Mucosa of descending colon (tissue), 3 donors: ENCODE measurements at regions not wholly inside any gene's neighbourhood (a gene's known extent, or its start where the extent isn't known, plus 50 kb on each side); places are given as distances from the start of the nearest gene placed in this dataset.
"Not testable (repeated sequence)": the region's sequence is repeated elsewhere in the genome, so short reads cannot be mapped to it uniquely, and the experiment has no call there.

ENCODE experiments used
- ATAC-seq: fragments of 200-7000 bp; cut with Tn5 transposase; one replicate; pipeline ENCODE4 v1.9.1; 2020; ENCODE audit warnings: mild to moderate bottlenecking, moderate library complexity
- DNase-seq, 3 donors: peaks; one replicate each; pipeline ENCODE4 v3.0.0-alpha.2; 2020
- H3K36me3 ChIP-seq: fragments of 200-600 bp; one replicate; pipeline ENCODE4 v1.8.0; 2021; ENCODE audit warnings: low read depth, mild to moderate bottlenecking
- H3K4me1 ChIP-seq: fragments of 200-600 bp; one replicate; pipeline ENCODE4 v1.8.0; 2021; ENCODE audit warnings: low read depth, mild to moderate bottlenecking
- H3K4me3 ChIP-seq: fragments of 200-600 bp; one replicate; pipeline ENCODE4 v1.8.0; 2021; ENCODE audit warnings: mild to moderate bottlenecking
- H3K9me3 ChIP-seq: fragments of 200-600 bp; one replicate; pipeline ENCODE4 v1.8.0; 2021; ENCODE audit warnings: mild to moderate bottlenecking
- intact Hi-C, 2 donors: fragments of 100-400 bp; cut with DNase I in 1 of 2; cut with micrococcal nuclease in 1 of 2; formaldehyde crosslinking; loops; one replicate each; pipeline versions ENCODE4 v1.11.0 to v1.11.1; 2022; cut with DNase I, micrococcal nuclease
- TF ChIP-seq, protein P1 (sequence below): fragments of 200-600 bp; IDR thresholded peaks from one replicate; pipeline ENCODE4 v1.8.0; 2022; ENCODE audit warnings: antibody characterized with exemption, mild to moderate bottlenecking
- donor health status: DM: no; HTN: no; CAD: no; lungs with moderate emphysema.
- donor health status: DM: no; HTN: no; CAD: no.
- donor health status: DM: no; HTN: yes; CAD: no.

- no peak overlapping the region for H3K4me3 ChIP-seq
- ATAC-seq (peak; percentile 14), DNase-seq (no peak)
- H3K9me3 ChIP-seq = no peaks in the 10 kb centered on the region
- H3K4me1 ChIP-seq = no peaks in the 10 kb centered on the region
- TF ChIP-seq, protein P1, sequence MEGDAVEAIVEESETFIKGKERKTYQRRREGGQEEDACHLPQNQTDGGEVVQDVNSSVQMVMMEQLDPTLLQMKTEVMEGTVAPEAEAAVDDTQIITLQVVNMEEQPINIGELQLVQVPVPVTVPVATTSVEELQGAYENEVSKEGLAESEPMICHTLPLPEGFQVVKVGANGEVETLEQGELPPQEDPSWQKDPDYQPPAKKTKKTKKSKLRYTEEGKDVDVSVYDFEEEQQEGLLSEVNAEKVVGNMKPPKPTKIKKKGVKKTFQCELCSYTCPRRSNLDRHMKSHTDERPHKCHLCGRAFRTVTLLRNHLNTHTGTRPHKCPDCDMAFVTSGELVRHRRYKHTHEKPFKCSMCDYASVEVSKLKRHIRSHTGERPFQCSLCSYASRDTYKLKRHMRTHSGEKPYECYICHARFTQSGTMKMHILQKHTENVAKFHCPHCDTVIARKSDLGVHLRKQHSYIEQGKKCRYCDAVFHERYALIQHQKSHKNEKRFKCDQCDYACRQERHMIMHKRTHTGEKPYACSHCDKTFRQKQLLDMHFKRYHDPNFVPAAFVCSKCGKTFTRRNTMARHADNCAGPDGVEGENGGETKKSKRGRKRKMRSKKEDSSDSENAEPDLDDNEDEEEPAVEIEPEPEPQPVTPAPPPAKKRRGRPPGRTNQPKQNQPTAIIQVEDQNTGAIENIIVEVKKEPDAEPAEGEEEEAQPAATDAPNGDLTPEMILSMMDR = no peak
- intact Hi-C loops = no loop called here
- H3K36me3 ChIP-seq = no peaks in the 10 kb centered on the region
Observed at GRCh38 chr15:91356083-91356482, 256.0 kb downstream of the SV2B start.

- H3K4me1 ChIP-seq = no peaks in the 10 kb centered on the region
- ATAC-seq = no peak
- TF ChIP-seq, protein P1 = no peak
- no peak for DNase-seq
- intact Hi-C loops = no loop called here
- H3K9me3 ChIP-seq = no peaks in the 10 kb centered on the region
- no peak overlapping the region for H3K4me3 ChIP-seq
- no peaks in the 10 kb centered on the region for H3K36me3 ChIP-seq
Observed at GRCh38 chr15:91357011-91357410, 257.0 kb downstream of the SV2B start.

DNA sequence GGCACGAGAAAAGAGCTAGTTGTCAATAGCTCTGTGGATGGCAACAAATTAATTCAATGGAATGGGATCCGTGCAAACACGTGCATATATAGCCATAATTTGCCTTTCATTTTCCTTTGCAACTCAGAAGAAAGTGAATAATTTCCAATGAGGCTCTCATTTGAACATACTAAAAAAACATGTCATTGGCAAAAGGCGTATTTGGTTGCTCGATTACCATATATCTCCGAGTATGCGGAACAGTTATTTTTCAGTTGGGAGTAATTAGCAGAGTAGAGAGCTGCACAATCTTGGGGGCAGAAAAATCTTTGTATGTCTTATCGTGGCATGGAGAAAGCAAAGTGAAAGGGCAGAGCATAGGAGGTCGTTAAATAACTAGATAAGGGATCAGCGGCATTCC is 257.4 kb downstream of the SV2B start:
- no peak for DNase-seq
- Histone ChIP-seq H3K9me3 (no peaks in the 10 kb centered on the region), H3K36me3 (no peaks in the 10 kb centered on the region), H3K4me3 (no peak overlapping the region), H3K4me1 (no peaks in the 10 kb centered on the region)
- intact Hi-C loops = no loop called here
- TF ChIP-seq, protein P1 = no peak
- ATAC-seq = no peak

- DNase-seq (no peak), ATAC-seq (no peak)
- intact Hi-C loops = no loop called here
- TF ChIP-seq, protein P1 = no peak
- H3K9me3 ChIP-seq = no peaks in the 10 kb centered on the region
- H3K36me3 ChIP-seq = no peaks in the 10 kb centered on the region
- H3K4me1 ChIP-seq = no peaks in the 10 kb centered on the region
- no peak overlapping the region for H3K4me3 ChIP-seq
Observed at GRCh38 chr15:91358405-91358804, 258.3 kb downstream of the SV2B start.

- ATAC-seq, H3K9me3 ChIP-seq, intact Hi-C loops, H3K4me3 ChIP-seq, DNase-seq, H3K4me1 ChIP-seq, H3K36me3 ChIP-seq: not testable (repeated sequence)
Observed at GRCh38 chr15:91361696-91362095, 261.6 kb downstream of the SV2B start.

DNA sequence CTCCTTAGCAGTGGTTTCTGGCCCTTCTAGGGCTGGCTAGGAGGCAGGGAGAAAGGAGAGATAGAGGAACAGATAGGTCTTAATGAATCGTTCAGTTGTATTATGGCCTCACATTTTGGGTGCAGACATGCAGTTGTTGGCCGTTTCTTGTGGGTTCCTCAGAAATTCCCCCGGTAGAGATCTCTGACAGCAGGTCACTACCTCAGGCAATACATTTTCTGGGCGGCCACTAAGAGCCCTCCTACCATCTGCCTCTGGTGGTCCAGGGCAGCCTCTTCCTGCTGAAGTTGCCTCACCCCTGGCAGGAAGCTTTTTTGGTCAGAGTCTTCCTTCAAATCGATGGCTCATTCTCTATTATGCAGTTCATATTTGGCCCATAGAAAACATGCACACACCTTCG is 266.1 kb downstream of the SV2B start:
- no peak for DNase-seq
- Histone ChIP-seq H3K4me3 (no peak overlapping the region), H3K36me3 (no peaks in the 10 kb centered on the region), H3K9me3 (peaks cover 5% of the 10 kb centered on the region), H3K4me1 (no peaks in the 10 kb centered on the region)
- no peak for ATAC-seq
- intact Hi-C loops = no loop called here
- TF ChIP-seq, protein P1 = no peak
